Astrocyte of the spinal cord (primary cell): ENCODE measurements at regions not wholly inside any gene's neighbourhood (a gene's known extent, or its start where the extent isn't known, plus 50 kb on each side); places are given as distances from the start of the nearest gene placed in this dataset.

Experiments used
- DNase-seq: peaks from one replicate; pipeline ENCODE4 v3.0.0; 2011; ENCODE audit warnings: low read depth, low spot score
- H3K4me3 ChIP-seq: 2 replicates; pipeline ENCODE4 v1.5.1; 2011; ENCODE audit warnings: low read depth, mild to moderate bottlenecking, low read length, moderate library complexity
- in situ Hi-C: cut with HindIII; loops from 2 replicates; pipeline ENCODE4 v1.10.0; 2017; ENCODE audit warnings: low sequenced_read_pairs
- TF ChIP-seq, protein P1 (sequence below): IDR thresholded peaks from 2 replicates; pipeline ENCODE4 v1.5.1; 2012; ENCODE audit warnings: low read depth, mild to moderate bottlenecking, low read length, inconsistent platforms

DNA sequence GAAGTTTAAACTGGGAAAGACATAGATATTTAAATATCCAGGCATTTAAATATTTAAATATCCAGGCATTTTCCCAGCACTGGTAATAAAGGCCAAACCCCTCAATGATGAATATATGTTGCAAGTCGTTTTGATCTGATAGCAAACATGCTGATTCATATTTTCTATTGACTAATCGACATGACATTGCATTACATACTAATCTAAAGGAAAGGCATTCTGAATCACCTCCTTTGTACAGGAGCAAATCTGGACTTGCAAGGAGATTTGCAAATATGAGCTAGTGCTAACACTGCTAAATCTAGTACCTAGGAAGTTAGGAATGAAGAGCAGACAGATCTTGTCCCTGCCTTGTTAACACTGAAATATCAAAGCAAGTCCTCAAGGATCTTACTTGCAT is 207.3 kb downstream of the SLC7A11 start:
- DNase-seq: no peak
- in situ Hi-C loops: no loop called here
- TF ChIP-seq, protein P1, sequence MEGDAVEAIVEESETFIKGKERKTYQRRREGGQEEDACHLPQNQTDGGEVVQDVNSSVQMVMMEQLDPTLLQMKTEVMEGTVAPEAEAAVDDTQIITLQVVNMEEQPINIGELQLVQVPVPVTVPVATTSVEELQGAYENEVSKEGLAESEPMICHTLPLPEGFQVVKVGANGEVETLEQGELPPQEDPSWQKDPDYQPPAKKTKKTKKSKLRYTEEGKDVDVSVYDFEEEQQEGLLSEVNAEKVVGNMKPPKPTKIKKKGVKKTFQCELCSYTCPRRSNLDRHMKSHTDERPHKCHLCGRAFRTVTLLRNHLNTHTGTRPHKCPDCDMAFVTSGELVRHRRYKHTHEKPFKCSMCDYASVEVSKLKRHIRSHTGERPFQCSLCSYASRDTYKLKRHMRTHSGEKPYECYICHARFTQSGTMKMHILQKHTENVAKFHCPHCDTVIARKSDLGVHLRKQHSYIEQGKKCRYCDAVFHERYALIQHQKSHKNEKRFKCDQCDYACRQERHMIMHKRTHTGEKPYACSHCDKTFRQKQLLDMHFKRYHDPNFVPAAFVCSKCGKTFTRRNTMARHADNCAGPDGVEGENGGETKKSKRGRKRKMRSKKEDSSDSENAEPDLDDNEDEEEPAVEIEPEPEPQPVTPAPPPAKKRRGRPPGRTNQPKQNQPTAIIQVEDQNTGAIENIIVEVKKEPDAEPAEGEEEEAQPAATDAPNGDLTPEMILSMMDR: no peak
- H3K4me3 ChIP-seq: no peak overlapping the region

DNA sequence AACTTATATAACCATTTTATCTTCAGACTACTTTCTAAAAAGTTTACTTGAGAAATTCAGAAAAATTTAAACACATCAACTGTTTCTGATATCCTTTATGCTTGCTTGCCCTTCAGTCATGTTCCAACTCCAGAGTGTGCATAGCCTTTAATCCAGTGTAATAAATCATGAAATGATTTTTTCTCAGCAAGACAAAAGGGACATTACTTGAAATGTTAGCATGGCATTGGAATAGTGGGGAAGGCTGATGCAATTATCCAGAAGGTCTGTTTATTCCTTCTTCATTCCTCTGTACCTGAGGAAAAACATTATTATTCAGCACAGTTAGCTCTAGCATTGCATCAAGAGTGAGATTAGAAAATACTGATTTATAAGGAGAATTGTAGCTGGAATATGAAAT is 209.9 kb downstream of the SLC7A11 start:
- TF ChIP-seq, protein P1: no peak
- H3K4me3 ChIP-seq: no peak overlapping the region
- DNase-seq: no peak
- in situ Hi-C loops: no loop called here

DNA sequence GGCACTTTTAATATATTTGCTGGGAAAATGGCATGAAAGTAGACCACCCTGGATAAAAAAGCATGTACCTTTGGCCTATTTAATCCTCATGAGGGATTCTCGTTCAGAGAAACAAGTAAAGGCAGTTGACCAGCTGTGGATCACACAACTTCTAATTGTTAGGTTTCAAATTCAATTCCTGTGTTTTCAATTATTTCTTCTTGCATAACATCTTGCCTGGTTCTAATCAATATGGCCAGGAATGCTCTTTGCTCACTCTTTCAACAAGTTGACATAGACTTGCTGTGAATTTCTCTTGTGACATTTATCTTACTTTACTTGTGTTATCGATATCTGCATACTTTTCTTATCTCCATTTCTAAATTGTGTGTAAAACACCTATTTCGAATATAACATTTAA is 211.8 kb downstream of the SLC7A11 start:
- H3K4me3 ChIP-seq: no peak overlapping the region
- TF ChIP-seq, protein P1: no peak
- DNase-seq: no peak
- in situ Hi-C loops: no loop called here

DNA sequence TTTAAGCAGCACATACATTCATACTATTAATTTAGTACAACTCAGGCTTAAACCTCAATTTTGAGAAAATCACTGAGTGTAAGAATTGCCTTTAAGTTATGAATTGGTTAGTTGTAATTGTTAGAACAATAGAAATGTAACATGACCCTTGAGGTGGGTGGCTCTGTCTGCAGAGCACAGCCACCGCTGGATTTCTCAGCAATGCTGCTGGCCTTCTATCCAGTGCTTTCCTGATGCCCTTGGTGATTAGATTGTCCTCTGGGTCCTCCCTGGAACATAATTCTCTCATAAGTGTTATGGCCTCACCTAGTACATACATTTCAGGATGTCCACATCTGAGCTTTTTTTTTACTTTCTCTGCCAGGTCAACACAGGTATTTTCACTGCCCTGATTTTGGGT is 213.2 kb downstream of the SLC7A11 start:
- no peak for DNase-seq
- H3K4me3 ChIP-seq: no peak overlapping the region
- in situ Hi-C loops: no loop called here
- TF ChIP-seq, protein P1: no peak

DNA sequence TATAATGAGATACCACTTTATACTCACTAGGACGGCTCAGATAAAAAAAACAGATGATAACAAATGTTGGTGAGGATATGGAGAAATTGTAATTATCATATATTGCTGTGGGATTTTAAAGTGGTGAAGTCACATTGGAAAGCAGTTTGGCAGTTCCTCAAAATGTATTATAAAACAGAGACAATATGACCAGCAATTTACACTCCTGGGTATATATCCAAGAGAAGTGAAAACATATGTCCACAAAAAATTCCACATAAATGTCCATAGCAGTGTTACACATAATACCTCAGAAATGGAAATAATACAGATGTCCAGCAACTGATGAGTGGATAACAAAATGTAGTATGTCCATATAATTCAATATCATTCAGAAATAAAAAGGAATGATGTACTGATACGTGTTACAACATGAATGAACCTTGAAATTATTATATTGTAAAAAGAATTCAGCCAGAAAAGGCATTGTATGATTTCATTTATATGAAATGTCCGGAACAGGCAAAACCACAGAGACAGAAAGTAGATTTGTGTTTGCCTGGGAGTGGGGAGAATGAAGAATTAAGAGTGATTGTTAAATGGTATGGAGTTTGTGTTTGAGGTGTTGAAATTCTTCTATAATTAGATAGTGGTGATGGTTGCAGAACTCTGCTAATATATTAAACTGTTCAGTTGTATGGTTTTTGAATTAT is 220.9 kb downstream of the SLC7A11 start:
- TF ChIP-seq, protein P1: no peak
- no peak for DNase-seq
- no peak overlapping the region for H3K4me3 ChIP-seq
- in situ Hi-C loops: no loop called here

DNA sequence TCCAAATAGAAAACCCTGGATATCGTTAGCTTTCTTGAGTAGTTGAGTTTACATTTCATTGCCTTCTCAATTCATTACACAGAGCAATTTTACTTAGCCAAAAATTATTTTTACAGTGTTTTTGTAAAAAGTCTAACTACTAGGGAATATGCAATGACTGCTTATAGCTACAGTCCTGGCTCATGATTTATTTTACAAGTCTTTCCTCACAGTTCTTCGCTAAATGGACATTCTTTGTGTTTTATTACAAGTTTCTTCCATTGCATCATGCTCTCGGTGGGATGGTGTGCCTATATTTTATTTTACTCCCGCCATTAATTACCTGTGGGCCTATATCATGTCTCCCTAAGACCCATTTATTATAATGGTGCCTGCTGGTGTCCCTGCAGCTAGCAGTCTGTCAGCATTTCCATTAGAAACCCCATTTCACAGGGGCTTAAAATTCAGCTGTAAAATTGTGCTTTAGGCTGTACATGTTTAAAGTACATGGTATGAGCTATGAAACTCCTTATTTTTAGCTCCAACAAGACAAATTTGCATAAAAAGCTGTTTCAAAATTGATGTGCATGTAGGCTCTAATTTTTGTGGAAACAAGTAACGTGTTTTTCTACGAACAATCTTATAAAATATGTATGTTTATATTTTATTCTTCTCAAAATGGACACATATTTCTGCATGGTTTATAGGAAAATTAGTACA is 227.4 kb downstream of the SLC7A11 start:
- no peak for DNase-seq
- in situ Hi-C loops: no loop called here
- no peak overlapping the region for H3K4me3 ChIP-seq
- TF ChIP-seq, protein P1: no peak
